Non-pigmented ciliary epithelial cell (primary cell): ENCODE measurements at regions not wholly inside any gene's neighbourhood (a gene's known extent, or its start where the extent isn't known, plus 50 kb on each side); places are given as distances from the start of the nearest gene placed in this dataset.
"Not testable (repeated sequence)": the region's sequence is repeated elsewhere in the genome, so short reads cannot be mapped to it uniquely, and the experiment has no call there.

Experiments
- DNase-seq: peaks from one replicate; pipeline ENCODE4 v3.0.0-alpha.2; 2010; ENCODE audit warnings: low read depth

DNA sequence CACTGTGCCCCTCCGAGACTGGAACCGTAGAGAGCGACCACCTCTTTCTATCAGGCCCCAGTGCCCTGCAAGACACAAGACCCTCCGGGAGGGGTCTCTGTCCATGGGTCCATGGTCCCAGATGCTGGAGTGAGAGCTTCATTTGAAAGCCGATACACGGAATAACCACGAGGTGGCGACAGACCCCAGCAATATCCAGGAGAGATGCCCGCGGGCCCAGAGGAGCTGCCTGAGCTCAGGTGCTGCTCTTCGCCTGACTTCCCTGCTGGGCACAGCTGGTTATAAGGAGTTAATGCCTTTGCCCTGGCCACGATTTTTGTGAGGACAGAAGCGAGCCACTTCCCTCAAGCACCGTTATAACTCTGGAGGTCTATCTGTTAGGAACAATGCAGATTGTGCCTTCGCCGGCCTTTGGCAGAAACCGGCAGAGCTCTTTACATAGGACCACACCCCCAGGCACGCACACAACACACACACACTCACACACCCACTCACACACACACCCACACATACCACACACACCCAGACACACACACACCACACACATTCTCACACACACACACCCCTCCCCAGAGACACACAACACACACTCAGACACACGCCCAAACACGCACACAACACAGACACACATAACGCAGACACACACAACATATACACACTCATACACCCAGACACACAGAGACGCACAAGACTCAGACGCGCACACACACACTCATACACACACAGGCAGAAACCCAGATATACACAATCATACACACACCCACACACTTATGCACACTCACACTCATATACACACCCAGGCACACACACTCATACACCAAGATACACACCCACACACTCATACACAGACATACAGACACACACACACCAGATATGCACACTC, 436.4 kb downstream of the SOX9 start:
- DNase-seq = no peak

DNA sequence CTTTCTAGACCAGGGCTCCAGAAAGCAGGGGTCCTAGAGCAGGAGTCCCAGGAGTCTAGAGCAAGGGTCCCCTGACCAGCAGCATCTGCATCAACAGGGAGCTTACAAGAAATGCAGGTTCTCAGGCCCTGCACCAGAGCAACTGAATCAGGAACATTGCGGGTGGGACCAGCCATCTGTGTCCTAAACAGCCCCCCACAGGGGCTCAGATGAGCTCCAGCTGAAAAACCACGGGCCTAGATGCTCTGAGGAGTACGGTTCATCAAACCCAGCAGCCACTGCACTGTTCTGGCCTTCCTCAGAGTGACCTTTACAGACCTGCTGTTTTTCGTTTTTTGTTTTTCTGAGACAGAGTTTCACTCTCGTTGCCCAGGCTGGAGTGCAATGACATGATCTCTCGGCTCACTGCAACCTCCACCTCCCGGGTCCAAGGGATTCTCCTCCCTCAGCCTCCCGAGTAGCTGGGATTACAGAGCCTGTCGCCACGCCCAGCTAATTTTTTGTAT, 438.2 kb downstream of the SOX9 start:
- DNase-seq = no peak

DNA sequence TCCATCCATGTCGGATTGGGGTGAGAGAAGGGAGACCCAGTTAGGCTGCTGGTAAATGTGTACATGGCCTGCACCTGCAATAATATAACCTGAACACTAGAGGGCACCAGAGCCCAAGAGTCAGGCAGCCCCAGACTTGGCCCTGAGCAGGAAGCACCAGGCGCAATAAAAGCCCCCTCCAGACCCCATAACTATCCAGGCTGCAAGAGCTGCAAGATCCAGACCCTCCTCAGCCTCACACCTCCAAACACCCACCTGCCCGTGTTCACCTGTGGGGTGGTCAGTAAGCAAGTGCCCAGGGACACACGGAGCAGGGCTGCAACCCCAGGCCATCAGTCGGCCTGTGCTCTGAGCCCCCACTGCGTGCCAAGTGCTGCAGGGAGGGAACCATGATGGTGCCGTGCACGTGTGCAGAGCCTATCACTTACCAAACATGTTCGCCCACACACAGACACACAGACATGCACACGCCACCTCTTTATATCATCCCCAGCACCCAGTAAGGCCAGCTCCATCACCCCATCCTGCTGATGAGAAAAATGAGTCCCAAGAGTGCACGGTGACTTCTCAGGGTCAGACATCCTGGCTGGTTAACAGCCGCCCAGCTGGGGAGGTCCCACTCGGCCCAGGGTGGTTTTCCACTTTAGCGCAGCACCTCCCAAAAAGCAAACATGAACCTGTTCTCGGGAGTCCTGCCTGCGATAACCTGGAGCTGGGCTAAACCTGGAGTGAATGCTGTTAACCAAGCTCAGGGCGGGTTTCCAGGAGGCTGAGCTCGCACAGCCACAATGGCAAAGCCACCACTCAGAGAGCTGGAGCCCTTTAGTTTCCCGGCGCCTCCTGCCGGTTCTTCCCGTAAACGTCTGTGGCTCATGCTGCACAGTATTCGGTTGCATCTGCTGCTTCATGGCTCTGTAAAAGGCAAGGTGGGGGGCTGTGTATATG, 439.8 kb downstream of the SOX9 start:
- no peak for DNase-seq

DNA sequence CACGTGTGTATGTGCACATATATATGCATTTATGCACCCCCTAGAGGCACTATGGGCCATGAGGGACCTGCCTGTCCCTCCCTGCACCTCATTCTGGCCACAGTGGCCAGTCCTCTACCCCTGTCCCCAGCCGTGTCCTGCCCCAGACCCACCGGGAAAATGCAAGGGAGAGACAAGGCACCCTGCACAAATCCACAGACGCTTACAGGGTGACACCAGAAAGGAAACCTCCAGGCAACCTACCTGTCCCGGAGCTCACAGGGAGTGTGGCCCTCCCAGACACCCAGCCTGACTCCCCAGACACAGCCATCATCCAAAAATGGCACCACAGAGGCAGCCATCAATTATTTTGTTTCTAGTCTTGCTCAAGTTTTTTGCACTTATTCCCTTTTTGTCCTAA, 440.4 kb downstream of the SOX9 start:
- DNase-seq = no peak

DNA sequence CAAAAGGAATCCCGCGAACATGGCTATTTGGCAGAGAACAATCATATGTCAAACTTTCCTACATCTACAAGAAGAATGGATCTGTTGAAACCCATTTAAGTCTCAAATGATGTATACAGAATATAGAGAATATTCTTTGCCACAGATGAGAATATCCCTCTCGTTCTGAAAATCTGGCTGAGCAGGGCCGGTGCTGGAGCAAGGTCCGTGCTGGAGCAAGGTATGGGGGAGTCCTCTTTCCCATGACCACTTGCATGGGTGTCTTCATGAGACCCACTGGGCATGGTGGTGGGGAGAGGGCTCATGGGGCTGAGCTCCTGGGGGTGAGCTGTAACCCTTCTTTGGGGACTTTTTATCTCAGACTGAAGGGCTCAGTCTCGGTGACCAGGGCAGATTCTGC, 440.9 kb downstream of the SOX9 start:
- DNase-seq = no peak

DNA sequence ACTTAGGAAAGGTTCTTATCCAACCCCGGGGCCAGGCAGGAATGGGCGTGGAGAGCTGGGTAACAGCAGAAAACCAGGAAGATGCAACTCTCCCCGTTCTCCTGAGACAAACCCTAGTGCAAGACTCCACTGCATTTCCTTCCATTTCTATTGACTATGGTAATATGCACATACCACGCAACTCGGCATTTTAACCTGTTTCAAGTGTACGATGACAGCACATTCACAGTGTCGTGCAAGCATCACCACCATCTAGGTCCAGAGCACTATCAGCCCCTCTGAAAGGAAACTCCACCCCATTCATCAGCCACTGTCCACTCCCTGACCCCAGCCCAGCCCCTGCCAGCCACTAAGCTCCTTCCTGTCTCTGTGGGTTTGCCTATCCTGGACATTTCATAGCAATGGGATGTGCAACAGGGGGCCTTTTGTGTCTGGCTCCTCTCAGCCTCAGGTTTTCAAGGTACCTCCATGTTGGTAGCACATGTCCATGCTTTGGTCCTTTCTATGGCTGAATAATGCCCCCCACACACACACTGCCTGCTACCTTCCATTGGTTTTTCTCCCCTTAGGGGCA, 441.9 kb downstream of the SOX9 start:
- no peak for DNase-seq

DNA sequence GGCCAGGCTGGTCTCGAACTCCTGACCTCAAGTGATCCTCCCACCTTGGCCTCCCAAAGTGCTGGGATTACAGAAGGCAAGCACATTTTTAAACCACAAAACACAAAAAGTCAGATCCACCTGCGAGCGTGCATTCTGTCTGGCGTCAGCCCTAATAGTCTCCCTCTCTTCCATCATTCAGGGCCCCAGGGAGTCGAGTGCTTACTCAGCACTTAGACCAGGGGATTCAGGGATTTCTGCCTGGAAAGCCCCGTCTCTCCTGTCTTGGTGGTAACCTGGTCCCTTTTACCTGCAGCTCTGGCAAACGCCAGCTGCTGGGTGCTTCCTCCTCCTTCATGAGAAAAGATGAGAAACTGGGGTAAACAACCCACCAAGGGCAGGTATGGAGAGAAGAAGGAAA, 443.1 kb downstream of the SOX9 start:
- DNase-seq = no peak

DNA sequence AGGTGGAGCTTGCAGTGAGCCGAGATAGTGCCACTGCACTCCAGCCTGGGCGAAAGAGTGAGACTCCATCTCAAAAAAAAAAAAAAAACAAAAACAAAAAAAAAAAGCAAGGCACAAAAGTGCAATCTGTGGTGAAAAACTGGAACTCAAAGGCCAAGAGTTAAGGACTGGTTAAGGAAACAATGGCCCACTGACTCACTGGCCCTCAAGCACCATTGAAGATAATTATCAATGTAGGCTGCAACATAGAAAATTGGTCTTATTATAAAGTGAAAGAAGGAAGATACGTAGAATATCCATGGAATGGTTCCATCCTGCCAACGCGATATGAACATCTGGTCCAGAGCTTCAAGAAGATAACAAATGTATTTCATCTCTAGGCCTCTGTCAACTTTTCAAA, 444.2 kb downstream of the SOX9 start:
- no peak for DNase-seq

DNA sequence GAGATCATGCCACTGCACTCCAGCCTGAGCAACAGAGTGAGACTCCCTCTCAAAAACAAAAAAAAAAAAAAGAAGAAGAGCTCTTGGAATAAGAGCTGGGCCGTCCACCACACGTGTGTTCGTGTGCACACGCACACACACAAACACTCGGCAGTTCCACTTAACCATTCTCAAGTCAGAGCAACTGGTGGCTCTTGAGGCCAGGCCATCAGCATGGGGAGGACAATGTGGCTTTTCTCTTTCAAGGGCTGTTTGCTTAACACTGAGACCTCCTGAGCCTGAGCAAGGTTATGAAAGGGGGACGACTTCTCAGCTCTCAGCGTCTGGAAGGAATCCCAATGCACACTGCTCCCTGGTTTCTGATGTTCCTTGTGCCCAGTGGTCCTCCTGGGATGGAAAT, 444.9 kb downstream of the SOX9 start:
- DNase-seq = no peak

DNA sequence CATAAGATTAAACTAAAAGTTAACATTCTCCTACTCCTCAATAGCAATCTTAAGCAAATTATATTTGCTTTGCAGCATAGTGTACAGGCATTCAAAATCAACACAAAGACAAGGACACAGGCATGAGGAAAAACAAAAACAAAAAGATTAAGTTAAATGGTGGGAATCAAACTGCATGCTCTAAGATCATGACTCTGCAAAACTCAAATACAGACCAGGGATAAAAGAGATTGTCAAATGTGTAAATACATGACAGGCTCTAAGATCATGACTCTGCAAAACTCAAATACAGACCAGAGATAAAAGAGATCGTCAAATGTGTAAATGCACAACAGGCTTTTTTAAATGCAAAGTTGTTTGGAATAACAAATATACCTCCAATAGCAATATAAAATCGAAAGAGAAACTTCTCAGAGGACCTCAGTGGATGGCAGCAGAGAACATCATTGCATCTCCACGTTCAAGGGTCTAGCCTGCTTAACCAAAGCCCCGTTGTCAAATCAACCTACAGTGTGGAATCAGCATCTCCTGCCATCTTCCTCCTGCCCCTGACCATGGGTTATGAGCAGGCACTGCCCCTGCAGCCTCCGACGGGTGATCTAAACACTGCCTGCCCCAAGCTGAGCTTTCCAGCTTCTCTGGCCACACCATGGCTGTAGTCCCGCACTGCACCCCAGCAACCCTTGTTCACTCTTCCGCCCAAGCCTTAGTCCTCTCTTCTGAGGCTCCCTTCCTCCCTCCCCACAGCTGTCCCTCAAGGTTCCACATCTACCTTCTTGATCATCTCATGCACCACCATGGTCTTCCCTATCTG, 446.1 kb downstream of the SOX9 start:
- DNase-seq = no peak

DNA sequence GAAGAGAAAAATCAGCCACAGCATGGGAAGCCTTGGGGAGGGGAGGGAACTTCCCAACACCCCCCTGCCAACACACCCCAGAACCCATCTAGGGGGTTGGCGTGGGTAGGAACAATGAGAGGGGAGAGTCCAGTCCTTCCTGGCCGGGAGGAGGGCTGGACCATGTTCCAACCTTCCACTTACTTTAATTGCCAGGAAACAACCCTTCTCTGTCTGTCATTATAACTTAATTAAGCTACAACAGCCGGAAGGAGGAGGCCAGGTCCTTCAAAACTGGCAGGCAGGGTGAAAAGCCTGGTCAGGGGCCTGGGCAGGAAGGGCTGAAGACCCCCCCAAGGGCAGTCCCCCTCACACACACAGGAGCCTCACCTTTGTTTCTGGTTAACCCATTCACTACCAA, 447.0 kb downstream of the SOX9 start:
- no peak for DNase-seq

DNA sequence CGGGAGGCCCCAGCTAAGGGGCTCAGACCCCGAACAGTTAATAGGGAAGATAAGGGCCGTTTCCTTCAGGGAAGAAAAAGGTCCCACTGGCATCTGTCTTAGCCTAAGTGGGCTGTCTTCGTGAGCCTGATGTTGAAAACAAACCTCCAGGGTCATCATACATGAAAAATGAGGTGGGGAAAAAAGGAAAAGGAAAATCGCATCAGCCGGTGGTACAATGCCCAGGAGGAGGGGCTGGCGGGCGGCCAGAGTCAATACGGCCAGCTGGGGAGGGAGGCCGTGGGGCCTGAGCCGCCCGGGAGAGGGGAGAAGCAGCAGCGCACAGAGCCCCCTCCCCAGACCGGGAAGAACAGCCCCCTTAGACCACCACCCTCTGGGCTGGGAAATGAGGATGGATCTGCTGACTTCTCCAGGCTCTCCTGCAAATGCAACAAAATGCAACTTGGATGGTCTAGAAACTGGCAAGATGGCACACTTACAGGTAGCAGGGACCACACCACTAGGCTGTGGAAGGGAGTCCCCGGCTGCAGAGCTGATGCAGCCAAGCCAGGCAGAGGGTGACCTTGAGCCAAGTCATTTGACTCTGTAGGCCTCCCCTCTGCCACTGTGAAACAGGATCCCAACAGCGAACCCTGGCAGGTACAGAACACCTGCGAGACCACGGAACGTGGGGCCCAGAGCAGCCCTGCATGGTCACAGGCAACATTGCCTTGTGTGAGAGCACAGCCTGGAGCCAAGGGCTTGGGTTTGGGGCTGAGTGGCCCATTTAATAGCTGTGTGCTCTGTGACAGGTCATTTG, 448.5 kb downstream of the SOX9 start:
- no peak for DNase-seq

DNA sequence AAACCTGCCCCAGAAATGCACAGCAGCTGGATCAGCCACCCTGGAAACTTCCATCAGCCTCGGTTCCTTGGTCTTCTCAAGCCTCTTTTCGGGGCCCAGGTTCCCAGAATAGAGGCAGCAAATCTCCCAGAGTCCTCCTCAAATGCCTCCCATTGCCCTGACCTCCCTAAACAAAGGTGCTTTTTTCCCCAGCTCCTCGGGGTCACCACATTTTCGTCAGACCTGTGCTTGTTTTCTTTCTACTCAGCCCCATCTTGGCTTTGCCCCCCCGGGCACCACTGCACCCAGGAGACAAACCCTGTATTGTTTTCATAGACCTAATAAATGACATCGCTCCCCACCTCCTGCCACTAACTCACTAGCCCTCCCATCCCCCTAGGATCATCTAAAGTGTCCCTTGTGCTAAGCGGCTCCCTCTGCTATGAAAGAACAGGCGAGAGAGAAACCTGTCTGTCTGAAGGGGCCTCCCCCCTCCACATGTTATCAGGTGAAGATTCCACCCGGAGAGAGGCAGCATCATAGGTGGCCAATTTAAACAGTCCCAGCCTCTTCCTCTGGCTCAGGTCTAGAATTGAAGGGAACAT, 451.1 kb downstream of the SOX9 start:
- DNase-seq = no peak

DNA sequence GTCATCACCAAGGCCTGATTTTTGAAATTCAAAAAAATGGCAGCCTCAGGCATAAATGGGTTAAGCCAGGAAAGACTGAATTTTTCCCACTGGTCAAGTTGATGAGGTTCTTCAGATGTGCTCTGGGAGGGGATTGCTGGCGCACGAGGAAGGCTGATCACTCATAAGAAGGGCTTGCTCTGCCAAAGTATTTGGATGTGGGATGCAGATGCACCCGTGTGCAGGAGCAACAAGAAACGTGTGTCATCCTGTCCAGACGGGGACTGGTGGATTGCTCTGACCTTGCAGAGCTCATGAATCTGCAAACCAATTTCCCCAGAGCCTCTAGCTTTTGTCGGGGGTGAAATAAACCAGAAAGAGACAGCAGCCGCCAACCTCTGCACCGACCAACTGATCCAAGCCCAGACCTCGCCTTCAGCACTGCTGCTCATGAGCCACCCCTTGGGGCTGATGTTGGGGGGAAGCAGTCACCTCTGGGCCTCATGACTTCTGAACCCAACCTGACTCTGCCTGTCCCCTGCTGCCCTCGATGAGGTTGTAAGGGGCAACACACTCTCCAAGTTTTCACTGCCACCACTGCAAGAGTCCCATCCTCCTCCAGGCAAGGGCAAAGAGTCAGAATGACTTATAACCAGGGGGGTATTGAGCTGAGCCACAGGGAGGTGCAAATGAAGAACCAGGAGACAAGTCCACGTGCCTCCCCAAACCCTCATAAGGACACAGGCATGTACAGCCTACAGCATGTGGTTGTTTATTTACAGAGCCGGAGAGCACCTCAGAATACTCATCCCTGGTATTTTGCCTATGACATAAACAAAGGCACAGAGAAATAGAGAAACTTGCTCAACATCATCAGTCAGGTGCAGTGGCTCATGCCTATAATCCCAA, 452.0 kb downstream of the SOX9 start:
- no peak for DNase-seq

DNA sequence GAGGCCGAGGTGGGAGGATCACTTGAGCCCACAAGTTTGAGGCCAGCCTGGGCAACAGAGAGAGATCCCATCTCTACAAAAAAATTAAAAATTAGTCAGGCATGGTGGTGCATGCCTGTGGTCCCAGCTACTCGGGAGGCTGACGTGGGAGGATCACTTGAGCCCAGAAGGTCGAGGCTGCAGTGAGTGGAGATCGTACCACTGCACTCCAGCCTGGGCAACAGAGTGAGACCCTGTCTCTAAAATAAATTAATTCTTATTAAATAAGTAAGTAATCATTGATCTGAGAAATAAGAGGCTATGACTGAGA, 452.6 kb downstream of the SOX9 start:
- not testable (repeated sequence) for DNase-seq

DNA sequence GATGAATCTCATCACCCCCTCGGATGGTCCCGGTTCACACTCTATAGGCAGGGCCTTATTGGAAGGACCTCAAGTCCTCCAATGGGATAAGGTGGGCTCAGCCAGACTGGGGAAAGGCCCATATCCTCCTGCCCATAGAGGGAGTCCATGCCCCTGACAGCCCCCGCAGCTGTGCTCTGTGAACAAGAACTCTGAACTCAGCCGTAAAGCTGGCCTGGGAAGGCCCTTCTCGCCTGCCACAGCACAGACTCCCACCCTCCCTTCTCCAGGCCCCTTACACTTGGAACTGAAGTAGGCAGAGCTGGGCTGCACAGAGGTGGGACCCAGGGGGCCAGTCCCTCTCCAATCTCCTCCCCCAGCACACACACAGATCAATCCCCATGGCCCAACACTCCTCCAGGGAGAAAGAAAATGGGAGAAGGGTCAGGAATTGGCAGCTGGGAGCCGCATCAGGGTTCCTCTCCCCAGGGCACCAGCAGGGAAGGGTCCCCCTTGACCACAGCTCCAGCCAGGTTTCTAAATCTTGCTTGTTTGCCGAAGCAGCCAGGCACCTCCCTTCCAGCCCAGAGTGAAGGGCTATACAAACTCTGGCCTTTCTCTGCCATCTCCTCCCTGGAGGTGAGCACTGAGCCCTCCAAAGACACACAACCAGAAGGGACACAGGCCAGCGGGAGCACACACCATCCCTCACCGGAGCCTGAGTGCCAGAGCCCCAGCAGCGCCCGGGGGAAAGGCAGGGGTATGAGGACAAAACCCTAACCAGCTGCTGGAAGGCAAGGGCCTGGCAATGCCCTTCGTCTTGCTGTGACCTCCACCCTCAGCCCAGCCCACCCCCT, 454.1 kb downstream of the SOX9 start:
- no peak for DNase-seq

DNA sequence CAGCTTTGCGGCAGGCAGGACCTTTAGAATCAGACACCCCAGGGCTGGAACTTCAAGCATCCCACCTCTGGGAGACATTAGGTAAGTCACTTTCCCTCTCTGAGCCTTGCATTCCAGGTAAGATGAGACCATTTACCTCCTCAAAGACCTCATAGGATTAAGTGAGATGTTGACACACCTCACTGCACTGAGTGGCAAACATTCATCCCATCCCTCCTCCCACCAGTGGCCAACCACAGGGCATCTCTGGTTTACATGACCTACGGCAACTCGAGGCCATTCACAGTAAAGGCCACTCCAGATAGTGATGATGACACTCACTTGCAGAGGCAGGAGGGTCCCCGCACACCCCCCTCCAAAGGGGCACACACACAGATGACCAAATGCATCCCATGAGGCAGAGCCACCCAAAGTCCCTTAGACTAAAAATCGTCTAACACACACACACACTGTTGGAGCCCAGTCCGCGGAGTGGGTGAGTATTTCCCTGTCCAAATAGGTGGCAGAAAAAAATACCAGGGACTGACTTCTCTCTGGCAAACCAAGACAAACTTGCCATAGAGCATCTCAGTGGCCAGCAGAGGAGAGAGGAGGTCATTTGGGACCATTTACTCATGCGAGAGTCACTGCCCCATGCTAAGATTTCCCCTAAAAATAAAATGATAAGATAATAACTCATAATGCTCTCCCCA, 454.9 kb downstream of the SOX9 start:
- DNase-seq = no peak

DNA sequence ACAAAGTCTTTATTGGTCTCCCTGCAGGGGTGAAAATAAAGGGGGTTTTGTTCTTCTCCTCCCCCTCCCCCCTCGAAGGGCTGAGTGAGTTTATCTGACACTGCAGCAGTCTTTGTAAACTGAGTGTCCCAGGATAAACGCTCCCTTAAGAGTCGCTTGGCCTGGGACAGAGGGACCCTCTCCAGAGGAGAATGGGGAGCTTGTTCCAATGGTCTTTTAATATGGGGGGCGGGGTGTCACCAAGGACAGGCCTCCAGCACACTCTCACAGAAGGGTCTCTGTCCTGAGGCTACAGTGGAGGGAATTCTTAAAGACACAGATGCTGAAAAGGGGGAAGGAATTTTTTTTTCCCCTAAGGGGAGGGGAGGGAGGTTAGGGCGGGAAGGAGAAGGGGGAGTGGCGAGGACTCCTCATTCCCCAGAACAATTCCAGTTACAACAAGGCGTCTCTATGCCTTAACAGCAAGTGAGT, 455.5 kb downstream of the SOX9 start:
- no peak for DNase-seq
